HL-60 (cell line): ENCODE measurements at regions not wholly inside any gene's neighbourhood (a gene's known extent, or its start where the extent isn't known, plus 50 kb on each side); places are given as distances from the start of the nearest gene placed in this dataset.

Source experiments
- DNase-seq, 2 experiments: peaks; one replicate each; pipeline ENCODE4 v3.0.0-alpha.2; 2010 to 2020; ENCODE audit warnings: low read depth in 1 of 2, low spot score in 1 of 2
- H3K27ac ChIP-seq: fragments of 250-450 bp; sonication (Bioruptor Pico); replicated peaks from 2 replicates; pipeline ENCODE4 v1.5.1; 2020; ENCODE audit warnings: mild to moderate bottlenecking, moderate library complexity
- H3K27me3 ChIP-seq: fragments of 250-450 bp; sonication (Bioruptor Pico); 2 replicates; pipeline ENCODE4 v1.5.1; 2021; ENCODE audit warnings: mild to moderate bottlenecking, moderate library complexity; ENCODE audit not compliant: insufficient read depth, poor library complexity, severe bottlenecking
- H3K4me3 ChIP-seq: replicated peaks from 2 replicates; pipeline ENCODE4 v1.5.1; 2011; ENCODE audit warnings: mild to moderate bottlenecking, control low read depth, low read length; ENCODE audit not compliant: insufficient read depth
- GABPA ChIP-seq: IDR thresholded peaks from 2 replicates; pipeline ENCODE4 v1.6.1; 2012; ENCODE audit warnings: low read depth
- POLR2AphosphoS5 ChIP-seq: IDR thresholded peaks from 2 replicates; pipeline ENCODE4 v1.6.1; 2012; ENCODE audit warnings: low read depth
- SPI1 ChIP-seq: IDR thresholded peaks from 2 replicates; pipeline ENCODE4 v1.6.1; 2012; ENCODE audit warnings: low read depth, mild to moderate bottlenecking, borderline replicate concordance
- TF ChIP-seq, protein P1 (sequence below): IDR thresholded peaks from 2 replicates; pipeline ENCODE4 v1.6.1; 2012; ENCODE audit warnings: low read depth; ENCODE audit not compliant: insufficient replicate concordance
- TF ChIP-seq, protein P2 (sequence below): IDR thresholded peaks from one replicate; pipeline ENCODE4 v1.5.1; 2011; ENCODE audit warnings: low read length, control low read depth, inconsistent platforms; ENCODE audit not compliant: insufficient read depth

DNA sequence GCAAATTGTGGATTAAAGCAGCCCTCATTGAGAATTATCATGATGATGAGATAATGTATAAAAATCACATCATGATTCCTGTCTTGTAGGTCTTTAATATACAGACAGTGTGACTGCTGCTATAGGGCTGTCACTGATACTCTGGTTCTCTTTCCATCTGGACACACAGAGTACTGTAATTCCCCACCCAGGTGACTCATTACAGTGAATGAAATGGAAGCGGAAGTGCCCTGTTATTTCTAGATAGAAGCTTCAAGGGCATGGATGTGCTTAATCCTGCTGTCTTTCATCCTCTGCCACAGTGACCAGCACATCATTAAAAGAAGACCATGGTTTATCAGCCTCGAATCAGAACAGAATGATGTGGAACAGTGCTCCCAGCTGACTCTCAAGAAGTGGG, 1234.0 kb downstream of the SORCS3 start:
- Histone ChIP-seq H3K27me3 (no peaks in the 10 kb centered on the region), H3K27ac (no peak overlapping the region), H3K4me3 (no peak overlapping the region)
- no peak for TF ChIP-seq GABPA
- no peak for TF ChIP-seq POLR2AphosphoS5
- TF ChIP-seq, protein P1, sequence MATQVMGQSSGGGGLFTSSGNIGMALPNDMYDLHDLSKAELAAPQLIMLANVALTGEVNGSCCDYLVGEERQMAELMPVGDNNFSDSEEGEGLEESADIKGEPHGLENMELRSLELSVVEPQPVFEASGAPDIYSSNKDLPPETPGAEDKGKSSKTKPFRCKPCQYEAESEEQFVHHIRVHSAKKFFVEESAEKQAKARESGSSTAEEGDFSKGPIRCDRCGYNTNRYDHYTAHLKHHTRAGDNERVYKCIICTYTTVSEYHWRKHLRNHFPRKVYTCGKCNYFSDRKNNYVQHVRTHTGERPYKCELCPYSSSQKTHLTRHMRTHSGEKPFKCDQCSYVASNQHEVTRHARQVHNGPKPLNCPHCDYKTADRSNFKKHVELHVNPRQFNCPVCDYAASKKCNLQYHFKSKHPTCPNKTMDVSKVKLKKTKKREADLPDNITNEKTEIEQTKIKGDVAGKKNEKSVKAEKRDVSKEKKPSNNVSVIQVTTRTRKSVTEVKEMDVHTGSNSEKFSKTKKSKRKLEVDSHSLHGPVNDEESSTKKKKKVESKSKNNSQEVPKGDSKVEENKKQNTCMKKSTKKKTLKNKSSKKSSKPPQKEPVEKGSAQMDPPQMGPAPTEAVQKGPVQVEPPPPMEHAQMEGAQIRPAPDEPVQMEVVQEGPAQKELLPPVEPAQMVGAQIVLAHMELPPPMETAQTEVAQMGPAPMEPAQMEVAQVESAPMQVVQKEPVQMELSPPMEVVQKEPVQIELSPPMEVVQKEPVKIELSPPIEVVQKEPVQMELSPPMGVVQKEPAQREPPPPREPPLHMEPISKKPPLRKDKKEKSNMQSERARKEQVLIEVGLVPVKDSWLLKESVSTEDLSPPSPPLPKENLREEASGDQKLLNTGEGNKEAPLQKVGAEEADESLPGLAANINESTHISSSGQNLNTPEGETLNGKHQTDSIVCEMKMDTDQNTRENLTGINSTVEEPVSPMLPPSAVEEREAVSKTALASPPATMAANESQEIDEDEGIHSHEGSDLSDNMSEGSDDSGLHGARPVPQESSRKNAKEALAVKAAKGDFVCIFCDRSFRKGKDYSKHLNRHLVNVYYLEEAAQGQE, result no peak
- DNase-seq, result no peak

DNA sequence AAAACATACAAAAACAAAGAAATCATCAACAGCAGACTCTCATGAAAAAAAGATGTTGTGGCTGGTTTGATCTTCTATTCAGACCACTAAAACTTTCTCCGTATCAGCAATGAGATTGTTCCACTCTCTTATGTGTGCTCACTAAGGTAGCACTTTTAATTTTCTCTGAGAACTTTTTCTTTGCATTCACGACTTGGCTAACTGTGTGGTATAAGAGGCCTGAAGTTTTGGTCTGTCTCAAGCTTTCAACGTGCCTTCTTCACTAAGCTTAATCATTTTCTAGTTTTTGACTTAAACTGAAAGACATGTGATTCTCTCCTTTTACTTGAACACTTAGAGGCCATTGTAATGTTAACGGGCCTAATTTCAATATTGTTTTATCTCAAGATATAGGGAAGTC, 1231.6 kb downstream of the SORCS3 start:
- H3K4me3 ChIP-seq, result no peak overlapping the region
- no peak overlapping the region for H3K27ac ChIP-seq
- H3K27me3 ChIP-seq, result no peaks in the 10 kb centered on the region
- DNase-seq, result no peak
- TF ChIP-seq SPI1 (no peak), GABPA (no peak), POLR2AphosphoS5 (no peak)
- TF ChIP-seq, protein P2, sequence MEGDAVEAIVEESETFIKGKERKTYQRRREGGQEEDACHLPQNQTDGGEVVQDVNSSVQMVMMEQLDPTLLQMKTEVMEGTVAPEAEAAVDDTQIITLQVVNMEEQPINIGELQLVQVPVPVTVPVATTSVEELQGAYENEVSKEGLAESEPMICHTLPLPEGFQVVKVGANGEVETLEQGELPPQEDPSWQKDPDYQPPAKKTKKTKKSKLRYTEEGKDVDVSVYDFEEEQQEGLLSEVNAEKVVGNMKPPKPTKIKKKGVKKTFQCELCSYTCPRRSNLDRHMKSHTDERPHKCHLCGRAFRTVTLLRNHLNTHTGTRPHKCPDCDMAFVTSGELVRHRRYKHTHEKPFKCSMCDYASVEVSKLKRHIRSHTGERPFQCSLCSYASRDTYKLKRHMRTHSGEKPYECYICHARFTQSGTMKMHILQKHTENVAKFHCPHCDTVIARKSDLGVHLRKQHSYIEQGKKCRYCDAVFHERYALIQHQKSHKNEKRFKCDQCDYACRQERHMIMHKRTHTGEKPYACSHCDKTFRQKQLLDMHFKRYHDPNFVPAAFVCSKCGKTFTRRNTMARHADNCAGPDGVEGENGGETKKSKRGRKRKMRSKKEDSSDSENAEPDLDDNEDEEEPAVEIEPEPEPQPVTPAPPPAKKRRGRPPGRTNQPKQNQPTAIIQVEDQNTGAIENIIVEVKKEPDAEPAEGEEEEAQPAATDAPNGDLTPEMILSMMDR, result no peak
- TF ChIP-seq, protein P1, result no peak

DNA sequence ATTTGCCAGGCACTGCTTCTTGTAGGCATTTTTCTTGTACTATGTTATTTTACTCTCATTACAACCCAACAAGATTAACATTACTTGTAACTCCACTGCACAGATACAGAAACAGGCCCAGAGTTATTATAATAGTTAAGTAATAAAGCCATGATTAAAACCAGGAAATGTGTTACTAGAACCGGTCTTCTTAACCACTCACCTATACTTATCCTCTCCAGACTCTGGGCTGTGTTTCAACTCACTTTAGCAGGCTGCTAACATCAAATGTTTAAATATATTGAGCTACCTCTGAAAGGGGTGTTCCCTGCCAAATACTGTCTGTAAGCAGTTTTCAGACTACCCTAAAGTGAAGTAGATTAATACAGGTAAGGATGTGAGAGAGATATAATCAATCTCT, 1227.8 kb downstream of the SORCS3 start:
- no peak overlapping the region for H3K4me3 ChIP-seq
- no peak for DNase-seq
- no peaks in the 10 kb centered on the region for H3K27me3 ChIP-seq
- no peak overlapping the region for H3K27ac ChIP-seq
- TF ChIP-seq, protein P1, result no peak
- TF ChIP-seq POLR2AphosphoS5 (no peak), GABPA (no peak), SPI1 (no peak)
- TF ChIP-seq, protein P2, result no peak

DNA sequence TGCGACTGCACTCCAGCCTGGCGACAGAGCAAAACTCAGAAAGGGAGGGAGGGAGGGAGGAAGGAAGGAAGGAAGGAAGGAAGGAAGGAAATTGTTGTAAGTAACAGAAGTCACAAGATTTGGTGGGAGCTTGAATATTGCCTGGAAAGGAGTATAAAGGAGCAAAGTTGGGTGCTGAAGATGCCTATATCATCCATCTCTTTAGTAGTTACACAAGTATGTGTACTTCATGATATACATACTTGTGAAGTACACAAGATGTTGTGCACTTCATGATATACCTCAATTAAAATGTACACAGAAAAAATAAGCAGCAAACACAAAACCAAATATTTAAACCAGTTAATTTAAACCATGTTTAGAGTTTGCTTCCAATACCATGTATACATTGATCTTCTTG, 1223.8 kb downstream of the SORCS3 start:
- TF ChIP-seq GABPA (no peak), POLR2AphosphoS5 (no peak), SPI1 (no peak)
- TF ChIP-seq, protein P1, result no peak
- TF ChIP-seq, protein P2, result no peak
- DNase-seq, result no peak
- Histone ChIP-seq H3K4me3 (no peak overlapping the region), H3K27me3 (no peaks in the 10 kb centered on the region), H3K27ac (no peak overlapping the region)
